Ishikawa (cell line): ENCODE measurements at regions not wholly inside any gene's neighbourhood (a gene's known extent, or its start where the extent isn't known, plus 50 kb on each side); places are given as distances from the start of the nearest gene placed in this dataset.

ENCODE experiments used
- CEBPB ChIP-seq: IDR thresholded peaks from 2 replicates; pipeline ENCODE4 v1.6.1; 2012
- EP300 ChIP-seq: IDR thresholded peaks from 2 replicates; pipeline ENCODE4 v1.6.1; 2012; ENCODE audit warnings: borderline replicate concordance
- MAX ChIP-seq: IDR thresholded peaks from 2 replicates; pipeline ENCODE4 v1.6.1; 2012
- RAD21 ChIP-seq: IDR thresholded peaks from 2 replicates; pipeline ENCODE4 v1.6.1; 2012; ENCODE audit warnings: low read depth
- REST ChIP-seq: IDR thresholded peaks from 2 replicates; pipeline ENCODE4 v1.6.1; 2012; ENCODE audit warnings: low read depth, mild to moderate bottlenecking
- TAF1 ChIP-seq: IDR thresholded peaks from 2 replicates; pipeline ENCODE4 v1.6.1; 2012; ENCODE audit warnings: low read depth, mild to moderate bottlenecking
- TCF12 ChIP-seq: IDR thresholded peaks from 2 replicates; pipeline ENCODE4 v1.6.1; 2012; ENCODE audit warnings: low read depth
- TEAD4 ChIP-seq: IDR thresholded peaks from 2 replicates; pipeline ENCODE4 v1.6.1; 2012
- USF1 ChIP-seq: IDR thresholded peaks from 2 replicates; pipeline ENCODE4 v1.6.1; 2012

GRCh38 chr6:160883560-160883959 is 108.0 kb upstream of the MAP3K4 start:
- TF ChIP-seq MAX, result no peak
- no peak for TF ChIP-seq TCF12
- TF ChIP-seq TEAD4, result no peak
- no peak for TF ChIP-seq EP300
- no peak for TF ChIP-seq TAF1
- no peak for TF ChIP-seq CEBPB
- TF ChIP-seq USF1, result no peak
- TF ChIP-seq RAD21, result no peak
- TF ChIP-seq REST, result no peak
